AG20443 (cell line): ENCODE measurements at regions not wholly inside any gene's neighbourhood (a gene's known extent, or its start where the extent isn't known, plus 50 kb on each side); places are given as distances from the start of the nearest gene placed in this dataset.
"Not testable (repeated sequence)": the region's sequence is repeated elsewhere in the genome, so short reads cannot be mapped to it uniquely, and the experiment has no call there.

Experiments
- DNase-seq: peaks from one replicate; pipeline ENCODE4 v3.0.0; 2012; ENCODE audit warnings: low spot score, mixed read lengths

- DNase-seq: no peak
Observed at GRCh38 chr6:141780296-141780695, 352.4 kb upstream of the GJE1 start.

GRCh38 chr6:141764388-141764787 lies 368.3 kb upstream of the GJE1 start:
- DNase-seq: no peak

DNA sequence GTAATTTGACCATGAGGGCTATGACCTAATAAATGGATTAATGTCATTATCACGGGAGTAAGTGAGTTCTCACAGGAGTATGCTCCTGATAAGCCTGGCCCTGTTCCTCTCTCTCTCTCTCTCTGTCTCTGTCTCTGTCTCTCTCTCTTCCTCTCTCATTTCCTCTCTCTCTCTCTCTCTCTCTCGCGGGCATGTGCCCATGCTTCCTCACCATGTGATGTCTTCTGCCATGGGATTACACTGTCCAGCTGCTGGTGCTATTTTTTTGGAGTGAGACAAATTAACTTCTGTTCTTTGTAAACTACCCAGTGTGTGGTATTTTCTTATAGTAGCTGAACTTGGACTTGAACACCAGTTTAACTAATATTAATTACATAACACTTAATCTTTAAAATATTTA lies 374.3 kb upstream of the GJE1 start:
- DNase-seq: no peak

- DNase-seq: no peak
Observed at GRCh38 chr6:141753180-141753579, 379.5 kb upstream of the GJE1 start.

DNA sequence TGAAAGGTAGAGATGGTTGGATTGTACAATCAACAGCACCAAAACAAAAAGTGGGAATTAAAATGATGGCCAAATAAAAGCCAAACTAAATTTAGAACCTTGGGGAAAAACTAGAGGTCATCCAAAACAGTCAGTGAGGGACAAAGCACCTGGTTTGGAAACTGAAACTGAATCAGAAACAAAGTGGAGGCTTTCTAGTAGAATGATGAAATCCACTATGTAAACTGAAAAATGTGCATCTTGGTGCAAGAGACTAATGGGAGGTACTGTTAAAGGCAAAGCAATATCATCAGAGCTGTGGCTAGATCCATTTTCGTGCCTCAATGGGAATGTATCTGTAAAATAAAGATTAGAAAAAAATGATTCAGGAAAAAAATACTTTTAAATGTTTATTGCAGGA lies 380.0 kb upstream of the GJE1 start:
- no peak for DNase-seq

- not testable (repeated sequence) for DNase-seq
Observed at GRCh38 chr6:141746324-141746723, 386.4 kb upstream of the GJE1 start.

DNA sequence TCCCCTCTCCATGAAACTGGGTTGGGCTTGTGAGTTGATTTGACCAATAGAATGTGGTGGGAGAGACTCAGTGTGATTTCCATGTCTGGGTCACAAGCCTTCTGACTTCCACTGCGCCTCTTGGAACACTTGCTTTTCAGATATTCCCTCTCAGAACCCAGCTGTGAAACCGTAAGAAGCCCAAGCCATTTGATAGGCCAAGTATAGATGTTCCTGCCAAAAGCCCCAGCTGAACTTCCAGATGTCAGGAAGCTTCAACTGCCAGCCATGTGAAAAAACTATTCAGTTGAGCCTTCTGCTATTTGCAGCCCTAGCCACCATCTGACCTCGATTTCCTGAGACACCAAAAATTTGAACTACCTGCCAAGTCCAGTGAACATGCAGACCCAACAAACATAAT lies 387.8 kb upstream of the GJE1 start:
- peak; percentile 6 for DNase-seq

GRCh38 chr6:141744194-141744925 lies 388.4 kb upstream of the GJE1 start:
- DNase-seq: no peak

- no peak for DNase-seq
Observed at GRCh38 chr6:141736104-141736503, 396.6 kb upstream of the GJE1 start.

DNA sequence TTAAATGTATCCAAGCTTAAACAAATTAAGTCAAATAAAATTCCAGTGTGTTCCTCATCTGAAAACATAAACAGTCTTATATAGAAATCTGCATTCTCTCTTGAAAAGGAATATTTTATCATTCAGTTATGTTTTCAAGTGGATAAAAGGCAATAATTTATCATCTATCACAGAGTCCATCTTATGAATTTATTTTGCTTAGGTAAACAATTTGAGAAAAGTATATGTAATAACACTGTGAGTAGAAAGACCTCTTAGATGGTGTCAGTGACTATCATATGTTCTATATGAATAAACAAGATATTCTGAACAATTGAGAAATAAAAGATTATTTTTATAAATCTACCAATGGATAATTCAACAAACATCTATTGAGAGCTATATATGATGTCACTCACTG lies 397.6 kb upstream of the GJE1 start:
- DNase-seq: no peak

DNA sequence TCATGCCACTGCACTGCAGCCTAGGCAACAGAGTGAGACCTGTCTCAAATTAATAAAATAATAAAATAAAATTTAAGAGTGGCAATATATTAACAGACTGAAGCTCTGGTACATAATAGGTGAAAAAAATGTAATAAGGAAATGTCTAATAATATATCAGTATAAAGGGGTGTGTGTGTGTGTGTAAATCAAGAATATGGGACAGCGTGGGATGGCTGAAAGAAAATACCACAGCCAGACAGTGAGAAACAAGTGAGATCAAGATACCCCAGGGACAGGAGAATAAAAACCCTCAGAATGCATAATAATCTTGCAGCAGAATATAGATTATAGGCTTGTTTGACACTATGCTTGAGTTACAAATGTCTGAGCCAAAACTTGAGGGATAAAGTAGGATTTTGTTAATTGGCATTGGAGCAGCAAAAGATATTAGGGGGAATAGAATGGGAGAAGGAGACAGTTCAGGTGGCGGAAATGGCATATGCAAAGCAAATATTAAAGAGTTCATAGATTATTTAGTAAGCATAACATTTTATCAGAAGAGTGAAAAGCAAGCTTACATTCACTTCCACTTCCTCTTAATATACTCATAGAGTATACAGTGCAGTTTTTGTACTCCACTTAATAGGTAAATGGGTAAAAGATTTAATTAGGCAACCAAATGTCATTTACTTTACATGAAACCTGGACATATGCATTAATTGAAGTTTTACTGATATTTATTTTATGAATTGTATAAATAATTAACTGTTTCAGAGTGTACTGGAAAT lies 398.5 kb upstream of the GJE1 start:
- DNase-seq: no peak

GRCh38 chr6:141729146-141729545 lies 403.6 kb upstream of the GJE1 start:
- no peak for DNase-seq

DNA sequence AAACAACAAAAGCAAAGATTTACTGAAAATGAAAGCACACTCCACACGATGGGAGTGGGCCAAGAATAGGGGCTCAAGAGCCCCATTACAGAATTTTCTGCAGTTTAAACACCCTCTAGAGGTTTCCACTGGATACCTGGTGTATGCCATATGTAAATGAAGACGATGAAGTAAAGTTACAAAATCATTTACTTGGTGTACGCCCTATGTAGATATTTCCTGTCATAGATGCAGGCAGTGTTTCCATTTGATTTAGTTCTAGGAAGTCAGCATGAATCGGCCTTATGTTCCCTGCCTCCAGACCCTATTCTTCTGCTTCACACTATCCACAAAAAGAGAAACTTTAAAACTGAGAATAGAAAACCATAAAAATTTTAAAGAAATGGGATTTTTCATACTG lies 404.4 kb upstream of the GJE1 start:
- DNase-seq: no peak

- DNase-seq: peak; percentile 16
Observed at GRCh38 chr6:141726248-141726647, 406.5 kb upstream of the GJE1 start.

- DNase-seq: no peak
Observed at GRCh38 chr6:141724731-141725130, 408.0 kb upstream of the GJE1 start.

- no peak for DNase-seq
Observed at GRCh38 chr6:141719476-141719875, 413.2 kb upstream of the GJE1 start.

- DNase-seq: no peak
Observed at GRCh38 chr6:141705431-141705830, 427.3 kb upstream of the GJE1 start.

GRCh38 chr6:141704151-141704550 lies 428.6 kb upstream of the GJE1 start:
- no peak for DNase-seq

DNA sequence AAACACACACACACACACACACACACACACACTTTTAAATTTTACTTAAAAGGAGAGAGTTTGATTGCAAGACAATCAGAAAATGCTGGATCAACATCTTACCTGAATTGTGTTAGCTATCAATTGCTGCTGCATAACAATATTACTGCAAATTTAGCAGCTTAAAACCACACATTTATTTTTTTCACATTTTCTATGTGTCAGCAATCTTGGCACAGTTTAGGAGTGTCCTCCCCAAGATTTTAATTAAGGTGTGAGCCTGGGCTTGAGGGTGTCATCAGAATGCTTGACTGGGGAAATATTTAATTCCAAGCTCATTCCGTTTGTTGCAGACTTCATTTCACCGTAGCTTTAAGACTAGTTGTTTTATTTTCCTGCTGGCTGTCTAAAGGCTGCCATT lies 431.0 kb upstream of the GJE1 start:
- no peak for DNase-seq

DNA sequence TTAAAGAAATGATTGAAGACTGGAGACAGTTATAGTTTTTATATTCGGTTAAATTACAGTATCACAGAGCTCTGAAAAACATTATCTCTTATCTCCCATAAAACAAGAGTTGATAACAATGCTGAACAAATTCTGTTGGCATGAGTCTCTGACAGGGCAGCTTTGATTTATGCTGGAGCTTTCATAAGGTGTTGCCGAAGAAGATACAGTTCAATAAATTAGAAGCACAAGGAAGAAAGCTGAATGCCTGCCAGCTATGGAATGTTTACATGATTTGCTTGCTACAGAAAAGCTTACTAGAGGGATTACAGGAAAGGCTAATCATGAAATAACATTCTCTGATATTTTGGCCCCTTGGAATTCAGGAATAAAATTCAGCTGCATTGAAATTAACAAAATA lies 431.9 kb upstream of the GJE1 start:
- DNase-seq: no peak

GRCh38 chr6:141688916-141689315 lies 443.8 kb upstream of the GJE1 start:
- no peak for DNase-seq

DNA sequence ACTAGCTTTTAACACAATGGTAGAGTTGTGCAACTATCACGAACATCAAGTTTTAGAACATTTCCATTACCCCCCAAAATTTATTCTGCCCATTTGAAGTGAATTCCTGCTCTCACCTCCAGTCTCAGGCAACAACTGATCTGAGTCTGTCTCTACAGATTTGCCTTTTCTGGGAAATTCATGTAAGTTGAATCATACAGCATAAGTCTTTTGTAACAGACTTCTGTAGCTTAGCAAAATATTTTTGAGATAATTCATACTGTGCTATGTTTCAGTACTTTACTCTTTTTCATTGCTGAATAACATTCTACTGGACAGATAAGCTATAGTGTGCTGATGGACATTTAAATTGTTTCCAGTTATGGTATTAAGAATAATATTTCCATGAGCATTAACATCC lies 447.3 kb upstream of the GJE1 start:
- no peak for DNase-seq

GRCh38 chr6:141682391-141682790 lies 450.3 kb upstream of the GJE1 start:
- DNase-seq: no peak
